ENCODE measurements at regions not wholly inside any gene's neighbourhood (a gene's known extent, or its start where the extent isn't known, plus 50 kb on each side); places are given as distances from the start of the nearest gene placed in this dataset.
A peak's percentile ranks its signal among the peaks of the same experiment; 100 is the strongest.
"Not testable (repeated sequence)": the region's sequence is repeated elsewhere in the genome, so short reads cannot be mapped to it uniquely, and the experiment has no call there.

DNA sequence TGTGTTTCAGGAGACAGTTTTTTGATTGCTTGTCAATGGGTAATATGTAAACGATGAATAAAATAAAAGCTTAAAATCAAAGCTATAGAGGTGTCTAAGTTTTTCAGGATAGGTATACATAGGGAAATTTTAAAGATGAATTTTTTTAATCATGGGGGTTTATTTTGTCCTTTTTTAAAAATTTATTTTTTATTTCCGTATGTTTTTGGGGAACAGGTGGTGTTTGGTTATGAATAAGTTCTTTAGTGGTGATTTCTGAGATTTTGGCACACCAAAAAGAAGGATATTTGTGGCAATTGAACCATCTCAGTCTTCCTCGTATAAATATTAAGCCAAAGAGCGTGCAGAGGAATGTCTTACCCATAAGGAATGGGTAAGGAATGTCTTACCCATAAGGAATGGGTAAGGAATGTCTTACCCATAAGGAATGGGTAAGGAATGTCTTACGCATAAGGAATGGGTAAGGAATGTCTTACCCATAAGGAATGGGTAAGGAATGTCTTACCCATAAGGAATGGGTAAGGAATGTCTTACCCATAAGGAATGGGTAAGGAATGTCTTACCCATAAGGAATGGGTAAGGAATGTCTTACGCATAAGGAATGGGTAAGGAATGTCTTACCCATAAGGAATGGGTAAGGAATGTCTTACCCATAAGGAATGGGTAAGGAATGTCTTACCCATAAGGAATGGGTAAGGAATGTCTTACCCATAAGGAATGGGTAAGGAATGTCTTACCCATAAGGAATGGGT lies 53.5 kb upstream of the PLCB4 start:
- Mint-ChIP-seq H3K9me3 (peaks cover 10% of the 10 kb centered on the region), H3K4me1 (peaks cover 48% of the 10 kb centered on the region), H3K27ac (peak overlapping the region; percentile 97)
- 0 out of 2 replicates have a peak, but pooled peaks have one; percentile 6 for TF ChIP-seq TEAD4 (CRISPR knock-in tag; IDR thresholded peaks at IDR 0.05)
- H3K27me3 Mint-ChIP-seq (ENCODE audit: low read depth); H3K4me3 Mint-ChIP-seq; ATAC-seq; POLR2A ChIA-PET; H3K36me3 Mint-ChIP-seq; CTCF ChIA-PET; DNase-seq (ENCODE audit: low spot score): not testable (repeated sequence)

GRCh38 chr20:9015984-9016324 lies 52.9 kb upstream of the PLCB4 start:
- Mint-ChIP-seq H3K27ac (peak overlapping the region; percentile 99), H3K27me3 (ENCODE audit: low read depth) (no peaks in the 10 kb centered on the region; the same call in 1 of the 2 replicates)

GRCh38 chr20:9018346-9018745 lies 50.5 kb upstream of the PLCB4 start:
- CTCF ChIA-PET: no interaction called here
- no peak for ATAC-seq
- TF ChIP-seq ZNF219 (CRISPR knock-in tag; IDR thresholded peaks at IDR 0.05; ENCODE audit: borderline replicate concordance) (no peak), TEAD1 (CRISPR knock-in tag; IDR thresholded peaks at IDR 0.05) (no peak), NFE2L1 (CRISPR knock-in tag; IDR thresholded peaks at IDR 0.05) (no peak), NFYB (CRISPR knock-in tag; conservative IDR thresholded peaks at IDR 0.05; ENCODE audit: low read depth) (no peak), CTCF (IDR thresholded peaks at IDR 0.05) (no peak), ATF1 (CRISPR knock-in tag; IDR thresholded peaks at IDR 0.05) (no peak), GTF2I (CRISPR knock-in tag; conservative IDR thresholded peaks at IDR 0.05) (no peak), SP1 (CRISPR knock-in tag; conservative IDR thresholded peaks at IDR 0.05) (no peak), ESRRA (CRISPR knock-in tag; IDR thresholded peaks at IDR 0.05; ENCODE audit: borderline replicate concordance) (no peak), ERG (CRISPR knock-in tag; IDR thresholded peaks at IDR 0.05) (no peak), ZMAT4 (CRISPR knock-in tag; IDR thresholded peaks at IDR 0.05) (no peak), FOXJ3 (CRISPR knock-in tag; IDR thresholded peaks at IDR 0.05; ENCODE audit: borderline replicate concordance) (no peak), MYBL2 (CRISPR knock-in tag; IDR thresholded peaks at IDR 0.05) (no peak), TEAD4 (CRISPR knock-in tag; IDR thresholded peaks at IDR 0.05) (no peak)
- TF ChIP-seq, protein P1, sequence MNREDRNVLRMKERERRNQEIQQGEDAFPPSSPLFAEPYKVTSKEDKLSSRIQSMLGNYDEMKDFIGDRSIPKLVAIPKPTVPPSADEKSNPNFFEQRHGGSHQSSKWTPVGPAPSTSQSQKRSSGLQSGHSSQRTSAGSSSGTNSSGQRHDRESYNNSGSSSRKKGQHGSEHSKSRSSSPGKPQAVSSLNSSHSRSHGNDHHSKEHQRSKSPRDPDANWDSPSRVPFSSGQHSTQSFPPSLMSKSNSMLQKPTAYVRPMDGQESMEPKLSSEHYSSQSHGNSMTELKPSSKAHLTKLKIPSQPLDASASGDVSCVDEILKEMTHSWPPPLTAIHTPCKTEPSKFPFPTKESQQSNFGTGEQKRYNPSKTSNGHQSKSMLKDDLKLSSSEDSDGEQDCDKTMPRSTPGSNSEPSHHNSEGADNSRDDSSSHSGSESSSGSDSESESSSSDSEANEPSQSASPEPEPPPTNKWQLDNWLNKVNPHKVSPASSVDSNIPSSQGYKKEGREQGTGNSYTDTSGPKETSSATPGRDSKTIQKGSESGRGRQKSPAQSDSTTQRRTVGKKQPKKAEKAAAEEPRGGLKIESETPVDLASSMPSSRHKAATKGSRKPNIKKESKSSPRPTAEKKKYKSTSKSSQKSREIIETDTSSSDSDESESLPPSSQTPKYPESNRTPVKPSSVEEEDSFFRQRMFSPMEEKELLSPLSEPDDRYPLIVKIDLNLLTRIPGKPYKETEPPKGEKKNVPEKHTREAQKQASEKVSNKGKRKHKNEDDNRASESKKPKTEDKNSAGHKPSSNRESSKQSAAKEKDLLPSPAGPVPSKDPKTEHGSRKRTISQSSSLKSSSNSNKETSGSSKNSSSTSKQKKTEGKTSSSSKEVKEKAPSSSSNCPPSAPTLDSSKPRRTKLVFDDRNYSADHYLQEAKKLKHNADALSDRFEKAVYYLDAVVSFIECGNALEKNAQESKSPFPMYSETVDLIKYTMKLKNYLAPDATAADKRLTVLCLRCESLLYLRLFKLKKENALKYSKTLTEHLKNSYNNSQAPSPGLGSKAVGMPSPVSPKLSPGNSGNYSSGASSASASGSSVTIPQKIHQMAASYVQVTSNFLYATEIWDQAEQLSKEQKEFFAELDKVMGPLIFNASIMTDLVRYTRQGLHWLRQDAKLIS (CRISPR knock-in tag; IDR thresholded peaks at IDR 0.05; ENCODE audit: borderline replicate concordance): no peak
- TF ChIP-seq, protein P2, sequence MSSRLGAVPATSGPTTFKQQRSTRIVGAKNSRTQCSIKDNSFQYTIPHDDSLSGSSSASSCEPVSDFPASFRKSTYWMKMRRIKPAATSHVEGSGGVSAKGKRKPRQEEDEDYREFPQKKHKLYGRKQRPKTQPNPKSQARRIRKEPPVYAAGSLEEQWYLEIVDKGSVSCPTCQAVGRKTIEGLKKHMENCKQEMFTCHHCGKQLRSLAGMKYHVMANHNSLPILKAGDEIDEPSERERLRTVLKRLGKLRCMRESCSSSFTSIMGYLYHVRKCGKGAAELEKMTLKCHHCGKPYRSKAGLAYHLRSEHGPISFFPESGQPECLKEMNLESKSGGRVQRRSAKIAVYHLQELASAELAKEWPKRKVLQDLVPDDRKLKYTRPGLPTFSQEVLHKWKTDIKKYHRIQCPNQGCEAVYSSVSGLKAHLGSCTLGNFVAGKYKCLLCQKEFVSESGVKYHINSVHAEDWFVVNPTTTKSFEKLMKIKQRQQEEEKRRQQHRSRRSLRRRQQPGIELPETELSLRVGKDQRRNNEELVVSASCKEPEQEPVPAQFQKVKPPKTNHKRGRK (CRISPR knock-in tag; IDR thresholded peaks at IDR 0.05; ENCODE audit: borderline replicate concordance): no peak

More at GRCh38 chr20:9015984-9016324, 52.9 kb upstream of the PLCB4 start:
- no peak overlapping the region for H3K4me3 Mint-ChIP-seq
- peaks cover 5% of the 10 kb centered on the region for H3K9me3 Mint-ChIP-seq
- H3K36me3 Mint-ChIP-seq: peaks cover 4% of the 10 kb centered on the region
- peaks cover 53% of the 10 kb centered on the region for H3K4me1 Mint-ChIP-seq
- ATAC-seq: peak; percentile 84
- CTCF ChIA-PET: no interaction called here
- POLR2A ChIA-PET: no interaction called here
- DNase-seq (ENCODE audit: low spot score): peak; percentile 46
- TF ChIP-seq TEAD4 (CRISPR knock-in tag; IDR thresholded peaks at IDR 0.05) (peak; percentile 30; the same call in 1 of the 2 replicates), HMGA2 (CRISPR knock-in tag; IDR thresholded peaks at IDR 0.05) (no peak), EMX1 (CRISPR knock-in tag; IDR thresholded peaks at IDR 0.05) (0 out of 2 replicates have a peak, but pooled peaks have one; percentile 16), ZMAT4 (CRISPR knock-in tag; IDR thresholded peaks at IDR 0.05) (no peak)
- TF ChIP-seq, protein P3, sequence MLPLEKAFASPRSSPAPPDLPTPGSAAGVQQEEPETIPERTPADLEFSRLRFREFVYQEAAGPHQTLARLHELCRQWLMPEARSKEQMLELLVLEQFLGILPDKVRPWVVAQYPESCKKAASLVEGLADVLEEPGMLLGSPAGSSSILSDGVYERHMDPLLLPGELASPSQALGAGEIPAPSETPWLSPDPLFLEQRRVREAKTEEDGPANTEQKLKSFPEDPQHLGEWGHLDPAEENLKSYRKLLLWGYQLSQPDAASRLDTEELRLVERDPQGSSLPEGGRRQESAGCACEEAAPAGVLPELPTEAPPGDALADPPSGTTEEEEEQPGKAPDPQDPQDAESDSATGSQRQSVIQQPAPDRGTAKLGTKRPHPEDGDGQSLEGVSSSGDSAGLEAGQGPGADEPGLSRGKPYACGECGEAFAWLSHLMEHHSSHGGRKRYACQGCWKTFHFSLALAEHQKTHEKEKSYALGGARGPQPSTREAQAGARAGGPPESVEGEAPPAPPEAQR (CRISPR knock-in tag; IDR thresholded peaks at IDR 0.05): peak; percentile 82; the same call in 1 of the 2 replicates

More at GRCh38 chr20:9018346-9018745, 50.5 kb upstream of the PLCB4 start:
- Mint-ChIP-seq H3K4me1 (peaks cover 70% of the 10 kb centered on the region), H3K4me3 (no peak overlapping the region), H3K27me3 (ENCODE audit: low read depth) (no peaks in the 10 kb centered on the region; the same call in 1 of the 2 replicates), H3K27ac (no peak overlapping the region), H3K36me3 (peaks cover 4% of the 10 kb centered on the region), H3K9me3 (peaks cover 8% of the 10 kb centered on the region)
- POLR2A ChIA-PET: interaction anchor here (0.7 kb wide), 1 partner anchor 105 kb away, joined by 6 read pairs; no protein-coding TSS in a partner anchor
- DNase-seq (ENCODE audit: low spot score): no peak

Data from WTC11 (cell line).